Endothelial cell of umbilical vein (primary cell): ENCODE measurements at regions not wholly inside any gene's neighbourhood (a gene's known extent, or its start where the extent isn't known, plus 50 kb on each side); places are given as distances from the start of the nearest gene placed in this dataset.

ENCODE experiments used
- BruUV-seq: library from RNA; stranded (reverse); fragments of 400-500 nt; replicated peaks from 2 replicates; lab custom pipeline; 2021; lab: Mats Ljungman, UMichigan
- CTCF ChIA-PET: fragments of 300-600, 350-600 bp; sonication (Branson Sonifier 250); formaldehyde crosslinking; loops from one replicate; lab custom pipeline; 2021; ENCODE audit warnings: antibody characterized with exemption, inconsistent platforms; lab: Charles Lee
- POLR2A ChIA-PET: fragments of 300-600, 350-600 bp; sonication (Branson Sonifier 250); formaldehyde crosslinking; loops from one replicate; lab custom pipeline; 2021; ENCODE audit warnings: antibody characterized with exemption, inconsistent platforms; lab: Charles Lee
- DNase-seq: peaks from one replicate; pipeline ENCODE4 v3.0.0-alpha.2; 2011; ENCODE audit warnings: low read depth, low spot score
- FAIRE-seq: peaks from 2 replicates; lab custom pipeline; 2011; peaks lifted over from hg19 to GRCh38; lab: Jason Lieb, UNC
- H2AFZ ChIP-seq: 2 replicates; pipeline ENCODE4 v1.6.0; 2012; ENCODE audit warnings: low read depth, low read length, control low read depth, inconsistent platforms
- H3K27ac ChIP-seq: 2 replicates; pipeline ENCODE4 v1.5.1; 2011; ENCODE audit warnings: low read depth, mild to moderate bottlenecking, control low read depth, low read length, moderate library complexity; ENCODE audit not compliant: insufficient read depth
- H3K27me3 ChIP-seq, 2 experiments: 2 replicates each; pipeline versions ENCODE4 v1.6.0 to v1.6.1; 2011; ENCODE audit warnings: low read length in 2 of 2, mixed read lengths in 1 of 2; ENCODE audit not compliant: control insufficient read depth in 2 of 2, insufficient read depth in 2 of 2
- H3K36me3 ChIP-seq, 2 experiments: 2 replicates in 1 of 2; 3 replicates in 1 of 2; pipeline ENCODE4 v1.5.1; 2011; ENCODE audit warnings: low read length in 2 of 2, mild to moderate bottlenecking in 1 of 2, moderate library complexity in 1 of 2; ENCODE audit not compliant: control insufficient read depth in 2 of 2, insufficient read depth in 2 of 2; ENCODE audit errors: extremely low read depth in 1 of 2
- H3K4me1 ChIP-seq: 3 replicates; pipeline ENCODE4 v1.5.1; 2011; ENCODE audit warnings: mild to moderate bottlenecking, low read length; ENCODE audit not compliant: control insufficient read depth, insufficient read depth; ENCODE audit errors: extremely low read depth
- H3K4me2 ChIP-seq: 2 replicates; pipeline ENCODE4 v1.6.1; 2011; ENCODE audit warnings: low read length, control low read depth, mixed read lengths; ENCODE audit not compliant: insufficient read depth
- H3K4me3 ChIP-seq, 3 experiments: fragments of 200-600 bp in 1 of 3; sonication (generic), shearing (Covaris generic) in 1 of 3; replicated peaks in 1 of 3; 2 replicates each; pipeline ENCODE4 v1.5.1; 2011 to 2016; ENCODE audit warnings: control low read depth in 3 of 3, low read length in 3 of 3, mild to moderate bottlenecking in 2 of 3, inconsistent platforms in 1 of 3, low read depth in 1 of 3, moderate library complexity in 1 of 3; ENCODE audit not compliant: insufficient read depth in 1 of 3
- H3K79me2 ChIP-seq: 2 replicates; pipeline ENCODE4 v1.6.0; 2012; ENCODE audit warnings: low read length, inconsistent platforms; ENCODE audit not compliant: control insufficient read depth, insufficient read depth
- H3K9ac ChIP-seq: replicated peaks from 2 replicates; pipeline ENCODE3; 2011; ENCODE audit warnings: low read length, control low read depth; ENCODE audit not compliant: insufficient read depth; ENCODE audit errors: extremely low read depth
- H3K9me1 ChIP-seq: replicated peaks from 3 replicates; pipeline ENCODE4 v1.6.0; 2011; ENCODE audit warnings: mild to moderate bottlenecking, low read length; ENCODE audit not compliant: control insufficient read depth, insufficient read depth; ENCODE audit errors: extremely low read depth
- H3K9me3 ChIP-seq: replicated peaks from 2 replicates; pipeline ENCODE4 v1.5.1; 2012; ENCODE audit warnings: low read length, inconsistent platforms; ENCODE audit not compliant: control insufficient read depth, insufficient read depth
- H4K20me1 ChIP-seq: replicated peaks from 2 replicates; pipeline ENCODE3; 2011; ENCODE audit warnings: mild to moderate bottlenecking, low read length; ENCODE audit not compliant: control insufficient read depth, insufficient read depth; ENCODE audit errors: extremely low read depth
- CTCF ChIP-seq, 2 donors: IDR thresholded peaks; 1 replicate in 1 of 2; 2 replicates in 1 of 2; pipeline ENCODE4 v1.5.1; 2011; ENCODE audit warnings: low read length in 2 of 2, mild to moderate bottlenecking in 2 of 2, moderate library complexity in 2 of 2, control low read depth in 1 of 2, inconsistent platforms in 1 of 2, low read depth in 1 of 2; ENCODE audit not compliant: insufficient read depth in 1 of 2; ENCODE audit errors: extremely low read depth in 1 of 2
- EZH2 ChIP-seq: IDR thresholded peaks from 2 replicates; pipeline ENCODE4 v1.6.1; 2012; ENCODE audit warnings: borderline replicate concordance, low read depth, mild to moderate bottlenecking, moderate library complexity, low read length, inconsistent platforms; ENCODE audit not compliant: severe bottlenecking
- FOS ChIP-seq: IDR thresholded peaks from 2 replicates; pipeline ENCODE4 v1.6.1; 2011; ENCODE audit warnings: mild to moderate bottlenecking, low read length, moderate library complexity, borderline replicate concordance; ENCODE audit not compliant: insufficient read depth
- GATA2 ChIP-seq: IDR thresholded peaks from 2 replicates; pipeline ENCODE4 v1.7.0; 2011; ENCODE audit warnings: low read depth, mild to moderate bottlenecking, moderate library complexity, mixed read lengths, low read length; ENCODE audit not compliant: insufficient read length, insufficient read depth
- JUN ChIP-seq: IDR thresholded peaks from 2 replicates; pipeline ENCODE4 v1.6.1; 2011; ENCODE audit warnings: borderline replicate concordance, low read depth; ENCODE audit not compliant: insufficient read length, insufficient read depth
- MYC ChIP-seq: IDR thresholded peaks from one replicate; pipeline ENCODE4 v1.6.1; 2011; ENCODE audit warnings: mild to moderate bottlenecking, low read depth, low read length
- POLR2A ChIP-seq: IDR thresholded peaks from 2 replicates; pipeline ENCODE4 v1.6.1; 2012; ENCODE audit warnings: low read depth, mild to moderate bottlenecking, control low read depth, low read length
- POLR2AphosphoS5 ChIP-seq: IDR thresholded peaks from 2 replicates; pipeline ENCODE4 v1.6.1; 2012; ENCODE audit warnings: low read depth, mild to moderate bottlenecking, control low read depth, low read length, moderate library complexity; ENCODE audit not compliant: insufficient read depth
- dilution Hi-C: fragments of 300-500 bp; cut with MboI; formaldehyde crosslinking; loops from one replicate; pipeline ENCODE4 v1.15.0; 2019; ENCODE audit warnings: low sequenced_read_pairs; ENCODE audit not compliant: extremely low pct_ligation_motif_present
- intact Hi-C: fragments of 100-400 bp; cut with micrococcal nuclease; formaldehyde crosslinking; loops from one replicate; pipeline ENCODE4 v1.10.0; 2022
- TF ChIP-seq, protein P1 (sequence below): IDR thresholded peaks from 2 replicates; pipeline ENCODE4 v1.6.1; 2011; ENCODE audit not compliant: insufficient read depth, insufficient read length

GRCh38 chr14:40229676-40230075 is 797.4 kb upstream of the FBXO33 start:
- no peak overlapping the region for H3K4me3 ChIP-seq
- DNase-seq (no peak), FAIRE-seq (no peak)
- ChIA-PET CTCF (no interaction called here), POLR2A (no interaction called here)
- H3K4me2 ChIP-seq = no peak overlapping the region
- H3K27me3 ChIP-seq = no peaks in the 10 kb centered on the region
- no peaks in the 10 kb centered on the region for H3K79me2 ChIP-seq
- no peak overlapping the region for H3K27ac ChIP-seq
- H3K9ac ChIP-seq = no peak overlapping the region
- dilution Hi-C loops (no loop called here), intact Hi-C loops (no loop called here)
- no peak for TF ChIP-seq MYC
- no peak for TF ChIP-seq POLR2AphosphoS5
- no peak for TF ChIP-seq FOS
- no peak for TF ChIP-seq GATA2
- TF ChIP-seq EZH2 = no peak
- TF ChIP-seq, protein P1, sequence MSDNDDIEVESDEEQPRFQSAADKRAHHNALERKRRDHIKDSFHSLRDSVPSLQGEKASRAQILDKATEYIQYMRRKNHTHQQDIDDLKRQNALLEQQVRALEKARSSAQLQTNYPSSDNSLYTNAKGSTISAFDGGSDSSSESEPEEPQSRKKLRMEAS = no peak
- no peak for TF ChIP-seq POLR2A
- no peak for TF ChIP-seq CTCF (IDR thresholded peaks at IDR 0.05; ENCODE audit: extremely low read depth in 1 of 2, insufficient read depth in 1 of 2, low read depth in 1 of 2, low read length in 2 of 2)
- TF ChIP-seq JUN = no peak
- no peak overlapping the region for H2AFZ ChIP-seq
- BruUV-seq = no TSS peak
- H3K9me3 ChIP-seq = no peaks in the 10 kb centered on the region
- H3K9me1 ChIP-seq = no peaks in the 10 kb centered on the region
- H4K20me1 ChIP-seq = no peaks in the 10 kb centered on the region
- no peaks in the 10 kb centered on the region for H3K36me3 ChIP-seq
- no peaks in the 10 kb centered on the region for H3K4me1 ChIP-seq
